Putamen (tissue), 1 donor: ENCODE measurements at regions not wholly inside any gene's neighbourhood (a gene's known extent, or its start where the extent isn't known, plus 50 kb on each side); places are given as distances from the start of the nearest gene placed in this dataset.
"Not testable (repeated sequence)": the region's sequence is repeated elsewhere in the genome, so short reads cannot be mapped to it uniquely, and the experiment has no call there.

Experiments used
- DNase-seq: peaks from one replicate; pipeline ENCODE4 v3.0.0-alpha.2; 2016; ENCODE audit warnings: low spot score

DNA sequence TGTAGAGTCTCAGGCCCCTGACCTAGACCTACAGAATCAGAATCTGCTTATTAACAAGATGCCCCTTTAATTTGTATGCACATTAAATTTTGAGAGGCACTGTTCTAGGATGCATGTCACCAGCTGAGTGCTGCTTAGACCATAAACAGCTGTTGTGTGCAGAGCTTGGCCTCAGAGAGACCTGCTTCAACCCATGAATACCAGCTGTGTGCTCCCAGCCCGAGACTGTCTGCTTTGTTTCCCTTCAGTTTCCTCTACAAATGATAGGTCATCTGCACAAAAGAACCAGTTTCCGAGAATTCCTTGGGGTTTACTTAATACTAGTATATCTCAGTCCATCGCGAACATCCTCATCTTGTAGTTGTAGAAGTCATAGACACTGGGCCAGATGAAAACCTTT is 158.5 kb upstream of the PFN2 start:
- no peak for DNase-seq

DNA sequence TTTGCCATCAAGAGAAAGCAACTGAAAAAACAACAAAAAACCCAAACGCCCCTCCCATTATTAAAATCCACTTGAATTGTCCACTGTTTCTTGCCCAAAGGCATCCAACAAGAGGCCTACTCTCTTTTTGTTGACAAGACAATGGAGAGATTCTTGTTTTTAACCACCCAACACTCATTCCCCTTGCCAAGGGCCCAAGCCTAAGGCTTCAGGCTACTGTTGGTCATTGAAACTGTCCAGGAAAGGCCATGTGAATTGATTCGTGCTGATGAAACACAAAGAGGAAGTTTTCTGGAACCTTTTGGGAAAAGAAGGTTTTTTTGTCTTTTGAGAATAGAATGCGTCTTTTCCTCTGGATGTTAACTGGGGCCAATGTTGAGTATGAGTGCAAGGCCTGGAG is 157.4 kb upstream of the PFN2 start:
- DNase-seq, result peak; percentile 78

DNA sequence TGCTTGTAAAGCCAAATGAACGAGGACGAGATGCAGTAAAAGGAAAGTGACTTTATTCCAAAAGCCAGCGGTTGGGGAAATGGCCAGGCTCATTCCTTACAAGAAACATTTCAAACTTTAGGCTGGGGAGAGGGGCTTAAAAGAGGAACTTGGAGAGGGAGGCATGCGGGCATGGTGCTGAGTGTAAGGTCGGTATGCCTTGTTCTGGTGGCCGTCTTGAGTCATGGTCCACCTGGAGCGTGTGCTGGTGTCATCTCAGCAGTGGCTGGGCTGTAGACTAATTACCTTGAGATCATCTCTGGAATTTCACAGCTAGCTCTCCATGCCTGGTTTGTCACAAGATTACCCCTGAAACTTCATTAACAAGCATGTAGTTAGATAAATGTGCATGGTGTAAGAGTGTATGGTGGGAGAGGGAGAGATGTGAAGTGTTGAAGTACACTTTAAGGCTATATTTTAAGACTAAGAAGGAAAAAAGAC is 156.4 kb upstream of the PFN2 start:
- DNase-seq, result no peak

DNA sequence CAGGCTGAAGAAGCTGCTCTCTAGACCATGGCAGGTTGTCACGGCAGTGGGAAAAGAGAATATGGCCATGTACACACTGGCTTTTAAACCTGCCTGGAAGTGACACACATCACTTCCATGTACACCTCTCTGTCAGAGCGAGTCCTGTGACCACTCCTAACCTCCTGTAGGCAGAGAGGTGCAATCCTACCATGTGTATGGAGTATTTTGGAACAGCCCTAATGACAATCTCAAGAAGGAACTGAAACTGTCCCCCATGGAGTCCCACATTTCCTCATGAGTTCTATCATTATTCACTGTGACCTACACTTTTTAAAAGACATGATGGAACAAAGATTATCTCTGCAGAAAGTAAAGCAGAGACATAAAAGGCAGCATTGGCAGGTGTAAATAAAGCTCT is 153.4 kb upstream of the PFN2 start:
- no peak for DNase-seq

DNA sequence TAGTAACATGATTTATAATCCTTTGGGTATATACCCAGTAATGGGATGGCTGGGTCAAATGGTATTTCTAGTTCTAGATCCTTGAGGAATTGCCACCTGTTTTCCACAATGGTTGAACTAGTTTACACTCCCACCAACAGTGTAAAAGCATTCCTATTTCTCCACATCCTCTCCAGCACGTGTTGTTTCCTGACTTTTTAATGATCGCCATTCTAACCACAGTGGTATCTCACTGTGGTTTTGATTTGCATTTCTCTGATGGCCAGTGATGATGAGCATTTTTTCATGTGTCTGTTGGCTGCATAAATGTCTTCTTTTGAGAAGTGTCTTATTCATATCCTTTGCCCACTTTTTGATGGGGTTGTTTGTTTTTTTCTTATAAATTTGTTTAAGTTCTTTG is 152.6 kb upstream of the PFN2 start:
- not testable (repeated sequence) for DNase-seq

- no peak for DNase-seq
These were observed 147.5 kb upstream of the PFN2 start for GRCh38 chr3:150118219-150118618.

DNA sequence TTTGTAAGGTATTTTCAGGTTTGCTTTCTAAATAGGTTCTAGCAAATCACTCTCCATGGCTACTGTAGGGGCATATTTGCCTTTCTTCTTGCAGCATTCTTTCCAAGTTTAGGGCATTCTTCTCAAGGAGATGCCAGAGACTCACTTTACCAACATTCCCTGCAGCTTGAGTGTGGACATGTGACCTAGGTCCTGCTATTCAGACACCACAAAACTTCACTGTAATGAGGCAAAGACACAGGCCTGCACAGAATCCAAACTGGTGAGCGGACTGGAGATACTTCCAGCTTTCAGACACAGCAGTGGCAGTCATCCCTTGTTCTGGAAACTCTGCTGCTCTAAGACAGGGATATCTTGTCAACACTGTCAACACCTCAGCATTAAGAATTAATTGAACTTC is 146.4 kb upstream of the PFN2 start:
- no peak for DNase-seq

- no peak for DNase-seq
These were observed 145.5 kb upstream of the PFN2 start for GRCh38 chr3:150116196-150116595.

DNA sequence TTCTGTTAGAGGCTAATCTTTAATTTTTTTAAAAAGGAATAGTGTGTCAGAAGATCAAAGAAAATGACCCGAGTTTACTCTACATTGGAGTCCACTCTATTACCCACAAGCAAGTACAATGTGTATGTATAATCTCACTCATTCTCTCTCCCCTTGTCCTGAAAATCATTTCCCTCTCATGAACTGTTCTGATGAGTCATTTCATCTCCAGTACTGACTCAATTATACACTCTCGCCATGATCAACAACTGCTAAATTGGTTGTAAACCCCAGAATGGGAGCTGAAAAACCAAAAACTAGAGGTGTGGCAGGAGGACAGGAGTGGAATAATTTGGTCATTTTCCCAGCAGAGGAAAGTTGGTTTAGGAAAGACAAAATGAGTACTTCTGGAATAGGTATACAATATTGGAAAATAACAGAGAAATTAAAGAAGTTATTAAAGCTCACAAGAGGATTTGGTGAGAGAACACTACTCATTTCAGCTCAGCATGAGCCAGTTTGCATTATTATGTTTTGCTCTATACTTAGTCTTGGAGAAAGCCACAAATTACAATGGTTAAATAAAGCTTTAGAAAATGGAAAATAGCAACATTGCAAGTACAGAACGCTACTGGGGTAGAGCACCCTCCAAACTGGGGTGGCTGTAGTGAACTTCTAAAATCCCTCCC is 144.3 kb upstream of the PFN2 start:
- DNase-seq, result no peak

DNA sequence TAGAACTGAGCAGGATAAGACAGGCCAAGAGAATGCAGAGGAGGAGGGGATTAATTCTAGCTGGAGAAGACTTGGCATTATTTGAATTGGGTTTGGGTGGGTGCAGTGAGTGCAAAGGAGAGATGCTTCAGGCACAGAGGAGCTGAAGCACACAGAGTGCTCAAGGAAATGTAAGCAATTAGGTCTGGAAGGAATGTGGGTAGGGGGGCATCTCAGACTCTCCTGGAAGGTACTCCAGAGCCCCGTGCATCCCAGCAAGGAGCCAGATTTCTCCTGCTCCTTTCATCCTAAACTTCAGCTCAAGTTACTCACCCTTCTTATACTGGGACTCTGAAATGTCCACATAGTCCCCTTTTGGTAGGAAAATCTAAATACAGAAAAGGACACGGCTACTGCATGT is 143.6 kb upstream of the PFN2 start:
- DNase-seq, result no peak

DNA sequence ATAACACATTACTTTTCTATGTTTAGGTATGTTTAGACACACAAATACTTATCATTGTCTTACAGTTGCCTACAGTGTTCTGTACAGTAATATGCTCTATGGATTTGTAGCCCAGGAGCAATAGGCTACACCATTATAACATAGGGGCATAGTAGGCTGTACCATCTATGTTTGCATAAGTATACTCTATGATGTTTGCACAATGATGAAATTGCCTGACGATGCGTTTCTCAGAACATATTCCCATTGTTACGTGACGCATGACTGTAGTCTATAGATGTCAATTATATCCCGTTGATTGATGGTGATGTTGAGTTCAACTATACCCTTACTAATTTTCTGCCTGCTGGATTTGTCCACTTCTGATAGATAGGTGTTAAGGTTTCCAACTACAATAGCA is 139.4 kb upstream of the PFN2 start:
- DNase-seq, result no peak

GRCh38 chr3:150107429-150108175 is 136.9 kb upstream of the PFN2 start:
- no peak for DNase-seq

- DNase-seq, result peak; percentile 34
These were observed 136.2 kb upstream of the PFN2 start for GRCh38 chr3:150106740-150107428.

- DNase-seq, result no peak
These were observed 135.4 kb upstream of the PFN2 start for GRCh38 chr3:150105886-150106612.

DNA sequence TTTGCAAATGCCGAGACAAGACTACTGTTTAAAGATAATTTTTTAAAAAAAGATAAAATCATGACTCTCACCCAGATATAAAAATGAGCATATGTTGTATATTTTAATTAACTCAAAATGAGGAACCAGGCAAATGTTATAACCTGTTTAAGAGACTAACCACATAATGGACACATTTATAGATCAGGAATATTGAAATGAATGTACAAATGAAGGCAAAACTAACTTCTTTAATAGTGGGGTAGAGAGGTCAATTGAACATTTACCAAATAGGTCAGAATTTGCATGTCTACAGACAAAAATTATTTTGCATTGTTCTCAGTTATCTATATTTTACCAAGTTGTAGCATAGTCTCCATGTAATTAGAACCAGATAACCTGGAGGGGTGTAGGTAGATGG is 134.3 kb upstream of the PFN2 start:
- DNase-seq, result no peak

DNA sequence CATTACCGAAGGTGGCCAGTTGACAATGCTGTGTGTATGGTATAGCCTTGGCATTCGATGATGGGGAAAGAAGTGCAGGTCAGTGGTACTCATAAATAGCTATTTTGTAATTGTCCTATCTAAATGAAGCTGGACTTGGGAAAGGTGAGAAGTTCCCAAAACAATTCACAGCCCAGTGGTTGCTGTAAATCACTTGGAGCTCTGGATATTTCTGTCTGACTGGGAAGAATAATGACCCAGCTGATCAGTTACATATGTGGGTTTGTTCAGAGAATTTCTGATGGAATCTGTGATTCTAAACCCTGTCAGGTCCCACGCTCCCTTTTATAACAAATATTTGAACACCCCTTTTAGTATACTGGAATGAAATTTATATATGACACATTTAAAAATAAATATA is 133.9 kb upstream of the PFN2 start:
- DNase-seq, result no peak

- no peak for DNase-seq
These were observed 130.3 kb upstream of the PFN2 start for GRCh38 chr3:150101016-150101415.

DNA sequence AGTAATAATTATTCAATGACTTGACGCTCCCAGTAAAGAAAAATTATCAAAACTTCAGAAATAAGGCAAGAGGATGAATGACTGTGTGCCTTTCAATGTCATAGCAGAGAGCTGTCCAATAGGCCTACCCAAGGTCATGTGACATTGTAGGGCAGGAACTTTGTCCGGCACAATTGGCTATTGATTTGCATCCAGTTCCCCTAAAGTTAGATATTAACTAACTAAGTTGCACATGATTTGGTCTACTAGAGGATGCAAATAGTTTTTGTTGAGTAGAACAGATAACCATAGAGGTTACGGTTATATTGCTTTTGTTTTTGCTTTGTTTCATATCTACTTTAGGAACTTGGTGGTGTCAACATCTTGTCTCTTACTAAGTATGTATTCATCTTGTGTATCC is 127.9 kb upstream of the PFN2 start:
- no peak for DNase-seq

- DNase-seq, result no peak
These were observed 126.8 kb upstream of the PFN2 start for GRCh38 chr3:150097588-150097890.

DNA sequence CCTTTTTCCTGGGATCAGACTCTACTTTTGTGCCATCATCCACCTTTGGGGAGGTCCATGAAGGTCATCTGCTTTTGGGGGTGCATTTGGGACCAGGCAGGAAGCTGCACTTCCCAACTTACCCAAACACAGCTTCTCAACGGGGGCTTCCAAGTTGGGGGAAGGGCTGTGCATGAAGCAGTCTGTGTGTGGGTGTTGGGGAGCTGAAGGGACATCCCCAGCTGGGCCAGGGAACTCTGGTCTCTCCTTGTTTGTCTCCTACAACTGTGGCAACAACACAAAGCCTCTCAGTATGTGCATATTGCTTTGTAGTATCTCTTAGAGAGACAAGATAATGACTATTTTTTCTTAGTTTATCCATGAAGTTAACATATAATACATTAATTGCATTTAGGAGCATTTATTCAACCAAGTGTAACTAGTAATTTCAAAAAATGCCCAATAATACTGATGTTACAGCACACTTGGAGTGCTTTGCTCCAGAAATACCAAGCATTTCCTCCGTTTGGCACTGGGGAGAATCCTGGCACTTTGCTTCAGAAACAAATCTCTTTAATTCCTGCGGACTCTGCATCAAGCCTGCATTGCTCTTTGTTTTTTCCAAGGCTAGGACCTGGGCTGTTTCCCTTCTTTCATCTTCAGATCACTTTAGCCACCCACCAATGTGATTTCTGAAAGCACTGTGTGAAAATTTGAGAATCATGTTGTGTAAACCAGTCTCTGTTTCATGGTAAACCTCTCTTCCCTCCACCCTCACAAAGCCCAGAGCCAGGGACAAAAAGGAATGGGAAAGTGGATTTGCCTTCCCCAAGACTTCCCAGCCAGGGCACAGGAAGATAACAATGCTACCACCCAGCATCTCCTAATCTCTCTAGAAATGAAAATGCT is 126.2 kb upstream of the PFN2 start:
- no peak for DNase-seq

- DNase-seq, result no peak
These were observed 123.6 kb upstream of the PFN2 start for GRCh38 chr3:150094150-150094933.
